ENCODE measurements at regions not wholly inside any gene's neighbourhood (a gene's known extent, or its start where the extent isn't known, plus 50 kb on each side); places are given as distances from the start of the nearest gene placed in this dataset.

DNA sequence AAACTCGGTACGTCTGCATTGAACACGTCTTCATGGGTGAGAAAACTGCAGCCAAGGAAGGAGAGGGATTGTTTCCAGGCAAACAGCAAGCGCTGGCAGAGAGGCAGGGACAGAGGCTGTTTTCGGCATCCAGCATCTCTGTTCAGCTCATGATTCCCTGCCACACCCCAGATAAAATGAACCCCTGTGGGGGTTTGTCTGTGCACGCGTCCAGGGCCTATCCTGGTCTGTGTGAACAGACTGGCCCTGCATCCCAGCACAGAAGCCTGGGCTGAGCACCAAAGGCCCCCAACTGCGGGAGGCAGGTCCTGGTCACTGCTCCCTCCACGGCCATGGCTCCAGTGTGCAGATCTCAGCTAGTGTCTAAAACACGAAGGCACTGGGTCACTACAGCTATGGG is 83.3 kb upstream of the FAM20C start:
- Histone ChIP-seq H3K27me3 (ENCODE audit: insufficient read depth) (no peaks in the 10 kb centered on the region), H3K4me2 (no peak overlapping the region), H4K20me1 (ENCODE audit: insufficient read depth) (no peaks in the 10 kb centered on the region), H3K4me3 (ENCODE audit: low read depth in 2 of 2, low read length in 1 of 2) (no peak overlapping the region), H3K36me3 (replicated peaks in 1 of 2; ENCODE audit: control insufficient read depth in 1 of 2, insufficient read depth in 2 of 2, low read length in 1 of 2) (no peaks in the 10 kb centered on the region), H2AFZ (ENCODE audit: low read depth) (no peak overlapping the region), H3K9me2 (no peaks in the 10 kb centered on the region), H3K27ac (ENCODE audit: low read depth in 2 of 2, low read length in 1 of 2) (no peak overlapping the region), H3K9ac (no peak overlapping the region), H3F3A (replicated peaks; ENCODE audit: insufficient read depth) (no peaks in the 10 kb centered on the region), H3K4me1 (ENCODE audit: control insufficient read depth in 1 of 2, insufficient read depth in 2 of 2, low read depth in 1 of 2, low read length in 1 of 2) (no peaks in the 10 kb centered on the region), H3K79me2 (ENCODE audit: insufficient read depth) (no peaks in the 10 kb centered on the region), H3K9me3 (peaks cover 20% of the 10 kb centered on the region)
- WGBS (ENCODE audit: low lambda C conversion rate) = 63% methylated on average over 10 of the region's 10 CpGs
- ChIA-PET POLR2A (no interaction called here), CTCF (interaction anchor here (0.9 kb wide), 1 partner anchor 101 kb away, joined by 4 read pairs; no protein-coding TSS in a partner anchor)
- TF ChIP-seq SMC3 (IDR thresholded peaks at IDR 0.05; ENCODE audit: low read depth, low read length) (no peak), RAD21 (IDR thresholded peaks at IDR 0.05; ENCODE audit: low read length) (no peak), GATA2 (CRISPR knock-in tag; IDR thresholded peaks at IDR 0.05) (no peak), FOXJ3 (CRISPR knock-in tag; IDR thresholded peaks at IDR 0.05) (no peak), RFX5 (IDR thresholded peaks at IDR 0.05; ENCODE audit: low read length) (no peak), EZH2phosphoT487 (IDR thresholded peaks at IDR 0.05; ENCODE audit: borderline replicate concordance, low read depth) (no peak), JUND (IDR thresholded peaks at IDR 0.05) (no peak), PBX3 (IDR thresholded peaks at IDR 0.05) (no peak), RCOR1 (IDR thresholded peaks at IDR 0.05; ENCODE audit: low read length) (no peak), MEF2A (IDR thresholded peaks at IDR 0.05; ENCODE audit: borderline replicate concordance, low read depth) (no peak), SIN3A (IDR thresholded peaks at IDR 0.05; ENCODE audit: borderline replicate concordance, low read depth, low read length) (no peak)
- TF ChIP-seq, protein P1, sequence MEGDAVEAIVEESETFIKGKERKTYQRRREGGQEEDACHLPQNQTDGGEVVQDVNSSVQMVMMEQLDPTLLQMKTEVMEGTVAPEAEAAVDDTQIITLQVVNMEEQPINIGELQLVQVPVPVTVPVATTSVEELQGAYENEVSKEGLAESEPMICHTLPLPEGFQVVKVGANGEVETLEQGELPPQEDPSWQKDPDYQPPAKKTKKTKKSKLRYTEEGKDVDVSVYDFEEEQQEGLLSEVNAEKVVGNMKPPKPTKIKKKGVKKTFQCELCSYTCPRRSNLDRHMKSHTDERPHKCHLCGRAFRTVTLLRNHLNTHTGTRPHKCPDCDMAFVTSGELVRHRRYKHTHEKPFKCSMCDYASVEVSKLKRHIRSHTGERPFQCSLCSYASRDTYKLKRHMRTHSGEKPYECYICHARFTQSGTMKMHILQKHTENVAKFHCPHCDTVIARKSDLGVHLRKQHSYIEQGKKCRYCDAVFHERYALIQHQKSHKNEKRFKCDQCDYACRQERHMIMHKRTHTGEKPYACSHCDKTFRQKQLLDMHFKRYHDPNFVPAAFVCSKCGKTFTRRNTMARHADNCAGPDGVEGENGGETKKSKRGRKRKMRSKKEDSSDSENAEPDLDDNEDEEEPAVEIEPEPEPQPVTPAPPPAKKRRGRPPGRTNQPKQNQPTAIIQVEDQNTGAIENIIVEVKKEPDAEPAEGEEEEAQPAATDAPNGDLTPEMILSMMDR (IDR thresholded peaks at IDR 0.05) = no peak
- TF ChIP-seq, protein P2, sequence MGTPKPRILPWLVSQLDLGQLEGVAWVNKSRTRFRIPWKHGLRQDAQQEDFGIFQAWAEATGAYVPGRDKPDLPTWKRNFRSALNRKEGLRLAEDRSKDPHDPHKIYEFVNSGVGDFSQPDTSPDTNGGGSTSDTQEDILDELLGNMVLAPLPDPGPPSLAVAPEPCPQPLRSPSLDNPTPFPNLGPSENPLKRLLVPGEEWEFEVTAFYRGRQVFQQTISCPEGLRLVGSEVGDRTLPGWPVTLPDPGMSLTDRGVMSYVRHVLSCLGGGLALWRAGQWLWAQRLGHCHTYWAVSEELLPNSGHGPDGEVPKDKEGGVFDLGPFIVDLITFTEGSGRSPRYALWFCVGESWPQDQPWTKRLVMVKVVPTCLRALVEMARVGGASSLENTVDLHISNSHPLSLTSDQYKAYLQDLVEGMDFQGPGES (IDR thresholded peaks at IDR 0.05; ENCODE audit: low read depth, low read length) = no peak
- TF ChIP-seq, protein P3, sequence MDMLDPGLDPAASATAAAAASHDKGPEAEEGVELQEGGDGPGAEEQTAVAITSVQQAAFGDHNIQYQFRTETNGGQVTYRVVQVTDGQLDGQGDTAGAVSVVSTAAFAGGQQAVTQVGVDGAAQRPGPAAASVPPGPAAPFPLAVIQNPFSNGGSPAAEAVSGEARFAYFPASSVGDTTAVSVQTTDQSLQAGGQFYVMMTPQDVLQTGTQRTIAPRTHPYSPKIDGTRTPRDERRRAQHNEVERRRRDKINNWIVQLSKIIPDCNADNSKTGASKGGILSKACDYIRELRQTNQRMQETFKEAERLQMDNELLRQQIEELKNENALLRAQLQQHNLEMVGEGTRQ (IDR thresholded peaks at IDR 0.05; ENCODE audit: borderline replicate concordance, low read depth, low read length) = no peak
- no peak for DNase-seq
